ENCODE measurements at regions not wholly inside any gene's neighbourhood (a gene's known extent, or its start where the extent isn't known, plus 50 kb on each side); places are given as distances from the start of the nearest gene placed in this dataset.

DNA sequence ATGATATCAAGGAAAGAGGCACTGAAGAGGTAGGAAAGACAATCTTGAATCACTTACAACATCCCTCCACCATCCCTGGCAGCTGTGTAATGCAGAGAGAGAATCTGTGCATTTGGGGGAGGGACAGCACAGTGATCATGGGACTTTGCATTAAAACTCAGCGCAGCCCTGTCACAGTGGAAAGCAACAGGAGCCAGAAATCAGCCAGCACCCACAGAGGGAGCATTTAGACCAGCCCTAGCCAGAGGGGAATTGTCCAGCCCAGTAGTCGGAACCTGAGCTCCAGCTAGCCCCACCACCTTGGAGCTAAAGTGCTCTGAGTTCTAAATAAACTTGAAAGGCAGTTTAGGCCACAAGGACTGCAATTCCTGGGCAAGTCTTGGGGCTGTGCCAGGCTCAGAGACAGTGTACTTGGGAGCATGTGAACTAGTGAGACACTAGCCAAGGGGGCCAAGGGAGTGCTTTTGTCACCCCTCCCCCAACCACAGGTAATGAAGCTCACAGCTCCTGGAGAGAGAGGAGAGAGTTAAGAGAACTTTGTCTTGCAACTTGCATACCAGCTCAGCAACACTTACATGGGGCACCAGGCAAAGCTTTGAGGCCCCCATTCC lies 83.9 kb upstream of the FAM241A start (continued):
- TF ChIP-seq CEBPB (IDR thresholded peaks at IDR 0.05; ENCODE audit: low read depth, low read length): no peak
- TF ChIP-seq RAD21 (IDR thresholded peaks at IDR 0.05 in 1 of 2, conservative IDR thresholded peaks at IDR 0.05 in 1 of 2; ENCODE audit: low read depth in 2 of 2, low read length in 2 of 2): no peak; a peak in 1 of 4 replicates
- no peak for TF ChIP-seq MAFK (IDR thresholded peaks at IDR 0.05; ENCODE audit: low read depth, low read length)
- no peak for TF ChIP-seq JUND (IDR thresholded peaks at IDR 0.05; ENCODE audit: low read length)
- no peak for TF ChIP-seq TCF12 (IDR thresholded peaks at IDR 0.05; ENCODE audit: low read depth, low read length)
- TF ChIP-seq CTBP2 (IDR thresholded peaks at IDR 0.05; ENCODE audit: borderline replicate concordance, insufficient read depth, insufficient read length, low read length): no peak
- no peak for TF ChIP-seq SAP30 (IDR thresholded peaks at IDR 0.05; ENCODE audit: insufficient read depth, insufficient replicate concordance, low read length)
- TF ChIP-seq SIX5 (IDR thresholded peaks at IDR 0.05; ENCODE audit: low read depth, low read length): no peak
- TF ChIP-seq ASH2L (IDR thresholded peaks at IDR 0.05; ENCODE audit: low read length): peak; percentile 82
- no peak for TF ChIP-seq PHF8 (conservative IDR thresholded peaks at IDR 0.05; ENCODE audit: low read depth, low read length)
- TF ChIP-seq RBBP5 (IDR thresholded peaks at IDR 0.05; ENCODE audit: borderline replicate concordance, low read depth, low read length): peak; percentile 48; the same call in 1 of the 2 replicates
- TF ChIP-seq CTCF (IDR thresholded peaks at IDR 0.05; ENCODE audit: control extremely low read depth in 1 of 3, insufficient read depth in 1 of 3, low read depth in 1 of 3, low read length in 3 of 3): no peak
- TF ChIP-seq NRF1 (IDR thresholded peaks at IDR 0.05; ENCODE audit: low read depth, low read length): no peak
- TF ChIP-seq TEAD4 (IDR thresholded peaks at IDR 0.05; ENCODE audit: low read depth, low read length): no peak
- no peak for TF ChIP-seq SRF (IDR thresholded peaks at IDR 0.05; ENCODE audit: low read depth, low read length)
- no peak for TF ChIP-seq EGR1 (IDR thresholded peaks at IDR 0.05; ENCODE audit: borderline replicate concordance, low read depth, low read length)
- no peak for TF ChIP-seq SP4 (IDR thresholded peaks at IDR 0.05; ENCODE audit: low read length)
